NT2/D1 (cell line): ENCODE measurements at regions not wholly inside any gene's neighbourhood (a gene's known extent, or its start where the extent isn't known, plus 50 kb on each side); places are given as distances from the start of the nearest gene placed in this dataset.

ENCODE experiments used
- SUZ12 ChIP-seq: IDR thresholded peaks from 2 replicates; pipeline ENCODE4 v1.6.1; 2011; ENCODE audit not compliant: insufficient read length, insufficient read depth; ENCODE audit errors: extremely low read depth
- YY1 ChIP-seq: IDR thresholded peaks from 2 replicates; pipeline ENCODE4 v1.6.1; 2011; ENCODE audit not compliant: insufficient read length, insufficient read depth
- ZNF274 ChIP-seq: IDR thresholded peaks from 2 replicates; pipeline ENCODE4 v1.6.1; 2011; ENCODE audit warnings: mild to moderate bottlenecking, low read depth, low read length

- TF ChIP-seq ZNF274 (no peak), YY1 (no peak), SUZ12 (no peak)
Observed at GRCh38 chr11:119865661-119866156, 136.7 kb upstream of the NECTIN1 start.
